Calu3 (cell line): ENCODE measurements at regions not wholly inside any gene's neighbourhood (a gene's known extent, or its start where the extent isn't known, plus 50 kb on each side); places are given as distances from the start of the nearest gene placed in this dataset.
A peak's percentile ranks its signal among the peaks of the same experiment; 100 is the strongest.

ENCODE experiments used
- BruUV-seq: library from RNA; stranded (reverse); fragments of 400-500 nt; replicated peaks from 2 replicates; lab custom pipeline; 2021; lab: Mats Ljungman, UMichigan
- CTCF ChIA-PET: fragments of 300-600 bp; sonication (Branson Sonifier 250); formaldehyde crosslinking; loops from one replicate; lab custom pipeline; 2022; ENCODE audit warnings: antibody characterized with exemption; lab: Charles Lee
- DNase-seq: peaks from one replicate; pipeline ENCODE4 v3.0.0; 2022
- H3K27ac Mint-ChIP-seq: one replicate; pipeline ENCODE4 v1.8.0; 2022; ENCODE audit warnings: mixed read lengths; ENCODE audit not compliant: unreplicated experiment
- H3K27me3 Mint-ChIP-seq: one replicate; pipeline ENCODE4 v1.8.0; 2022; ENCODE audit warnings: mixed read lengths; ENCODE audit not compliant: unreplicated experiment
- H3K36me3 Mint-ChIP-seq: one replicate; pipeline ENCODE4 v1.8.0; 2022; ENCODE audit warnings: mild to moderate bottlenecking, moderate library complexity, mixed read lengths; ENCODE audit not compliant: insufficient read depth, unreplicated experiment
- H3K4me1 Mint-ChIP-seq: one replicate; pipeline ENCODE4 v1.8.0; 2022; ENCODE audit warnings: mild to moderate bottlenecking, low read depth, mixed read lengths; ENCODE audit not compliant: unreplicated experiment
- H3K4me3 Mint-ChIP-seq: one replicate; pipeline ENCODE4 v1.8.0; 2022; ENCODE audit warnings: mild to moderate bottlenecking, low read depth, moderate library complexity, mixed read lengths; ENCODE audit not compliant: unreplicated experiment
- H3K9me3 Mint-ChIP-seq: one replicate; pipeline ENCODE4 v1.8.0; 2022; ENCODE audit warnings: low read depth, mixed read lengths; ENCODE audit not compliant: unreplicated experiment
- CTCF ChIP-seq: fragments of 200-600 bp; IDR thresholded peaks from one replicate; pipeline ENCODE4 v1.8.0; 2022; ENCODE audit warnings: antibody characterized with exemption; ENCODE audit not compliant: unreplicated experiment
- intact Hi-C: fragments of 100-400 bp; cut with micrococcal nuclease; formaldehyde crosslinking; loops from one replicate; pipeline ENCODE4 v1.10.0; 2022; ENCODE audit not compliant: unreplicated experiment

- Mint-ChIP-seq H3K27me3 (no peaks in the 10 kb centered on the region), H3K27ac (no peak overlapping the region), H3K4me3 (no peak overlapping the region), H3K9me3 (peaks cover 4% of the 10 kb centered on the region), H3K4me1 (no peaks in the 10 kb centered on the region), H3K36me3 (no peaks in the 10 kb centered on the region)
- CTCF ChIA-PET = no interaction called here
- BruUV-seq = no TSS peak
- intact Hi-C loops = no loop called here
- TF ChIP-seq CTCF = no peak
- no peak for DNase-seq
Observed at GRCh38 chr2:193973781-193974180, 1683.2 kb upstream of the SLC39A10 start.

- TF ChIP-seq CTCF = no peak
- no peak overlapping the region for H3K4me3 Mint-ChIP-seq
- peaks cover 22% of the 10 kb centered on the region for H3K4me1 Mint-ChIP-seq
- H3K27ac Mint-ChIP-seq = peak overlapping the region; percentile 93
- CTCF ChIA-PET = interaction anchor here (0.6 to 1.4 kb wide), 4 partner anchors 17 to 1390 kb away, joined by 3 to 4 read pairs (median 3); no protein-coding TSS in a partner anchor
- H3K27me3 Mint-ChIP-seq = no peaks in the 10 kb centered on the region
- DNase-seq = peak; percentile 40
- intact Hi-C loops = no loop called here
- no peaks in the 10 kb centered on the region for H3K36me3 Mint-ChIP-seq
- no TSS peak for BruUV-seq
- H3K9me3 Mint-ChIP-seq = no peaks in the 10 kb centered on the region
Observed at GRCh38 chr2:193966590-193966989, 1690.4 kb upstream of the SLC39A10 start.

GRCh38 chr2:193965263-193965662 is 1691.8 kb upstream of the SLC39A10 start:
- Mint-ChIP-seq H3K4me3 (no peak overlapping the region), H3K36me3 (no peaks in the 10 kb centered on the region), H3K4me1 (peaks cover 22% of the 10 kb centered on the region), H3K27ac (no peak overlapping the region), H3K9me3 (no peaks in the 10 kb centered on the region), H3K27me3 (no peaks in the 10 kb centered on the region)
- no TSS peak for BruUV-seq
- intact Hi-C loops = no loop called here
- DNase-seq = no peak
- TF ChIP-seq CTCF = no peak
- CTCF ChIA-PET = no interaction called here

- peak; percentile 61 for TF ChIP-seq CTCF
- CTCF ChIA-PET = interaction anchor here (0.7 to 1.0 kb wide), 2 partner anchors 20 to 1693 kb away, joined by 3 read pairs; partner anchors contain the start of gene SLC39A10
Observed at GRCh38 chr2:193963472-193964119, 1693.4 kb upstream of the SLC39A10 start.

More at GRCh38 chr2:193963472-193964119, 1693.4 kb upstream of the SLC39A10 start:
- Mint-ChIP-seq H3K4me1 (peaks cover 22% of the 10 kb centered on the region), H3K27ac (peak overlapping the region; percentile 39), H3K4me3 (no peak overlapping the region), H3K36me3 (no peaks in the 10 kb centered on the region), H3K27me3 (no peaks in the 10 kb centered on the region), H3K9me3 (no peaks in the 10 kb centered on the region)
- intact Hi-C loops = loop anchor here (1.0 kb wide), 1 partner anchor 268 kb away; no protein-coding TSS in a partner anchor
- peak; percentile 62 for DNase-seq
- BruUV-seq = no TSS peak
